GM12873 (cell line): ENCODE measurements at regions not wholly inside any gene's neighbourhood (a gene's known extent, or its start where the extent isn't known, plus 50 kb on each side); places are given as distances from the start of the nearest gene placed in this dataset.

ENCODE experiments used
- TF ChIP-seq, protein P1 (sequence below): IDR thresholded peaks from 2 replicates; pipeline ENCODE4 v1.5.1; 2012; ENCODE audit warnings: low read depth, mild to moderate bottlenecking, moderate library complexity, low read length, control low read depth; ENCODE audit not compliant: insufficient read depth; ENCODE audit errors: missing control alignments

- TF ChIP-seq, protein P1, sequence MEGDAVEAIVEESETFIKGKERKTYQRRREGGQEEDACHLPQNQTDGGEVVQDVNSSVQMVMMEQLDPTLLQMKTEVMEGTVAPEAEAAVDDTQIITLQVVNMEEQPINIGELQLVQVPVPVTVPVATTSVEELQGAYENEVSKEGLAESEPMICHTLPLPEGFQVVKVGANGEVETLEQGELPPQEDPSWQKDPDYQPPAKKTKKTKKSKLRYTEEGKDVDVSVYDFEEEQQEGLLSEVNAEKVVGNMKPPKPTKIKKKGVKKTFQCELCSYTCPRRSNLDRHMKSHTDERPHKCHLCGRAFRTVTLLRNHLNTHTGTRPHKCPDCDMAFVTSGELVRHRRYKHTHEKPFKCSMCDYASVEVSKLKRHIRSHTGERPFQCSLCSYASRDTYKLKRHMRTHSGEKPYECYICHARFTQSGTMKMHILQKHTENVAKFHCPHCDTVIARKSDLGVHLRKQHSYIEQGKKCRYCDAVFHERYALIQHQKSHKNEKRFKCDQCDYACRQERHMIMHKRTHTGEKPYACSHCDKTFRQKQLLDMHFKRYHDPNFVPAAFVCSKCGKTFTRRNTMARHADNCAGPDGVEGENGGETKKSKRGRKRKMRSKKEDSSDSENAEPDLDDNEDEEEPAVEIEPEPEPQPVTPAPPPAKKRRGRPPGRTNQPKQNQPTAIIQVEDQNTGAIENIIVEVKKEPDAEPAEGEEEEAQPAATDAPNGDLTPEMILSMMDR: no peak
These were observed 91.7 kb upstream of the MAP3K4 start for GRCh38 chr6:160899671-160900430.

DNA sequence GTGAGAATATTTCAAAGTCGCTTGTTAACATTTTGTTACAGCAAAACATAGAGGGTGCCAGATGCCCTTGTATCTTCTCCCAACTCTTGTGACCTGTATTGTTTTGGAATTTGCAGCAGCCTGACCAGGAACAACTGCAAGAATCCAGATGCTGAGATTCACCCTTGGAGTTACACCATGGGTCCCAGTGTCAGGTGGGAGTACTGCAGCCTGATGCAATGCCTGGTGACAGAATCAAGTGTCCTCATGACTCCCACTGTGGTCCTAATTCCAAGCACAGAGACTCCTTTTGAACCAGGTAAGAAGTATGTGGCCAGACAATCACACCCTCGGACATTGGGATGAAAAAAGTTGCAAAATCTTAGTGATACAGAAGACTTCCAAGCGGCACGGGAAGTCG is 79.6 kb upstream of the MAP3K4 start:
- TF ChIP-seq, protein P1: no peak

- TF ChIP-seq, protein P1: no peak
These were observed 79.2 kb upstream of the MAP3K4 start for GRCh38 chr6:160912411-160912810.

GRCh38 chr6:160917572-160917971 is 74.0 kb upstream of the MAP3K4 start:
- TF ChIP-seq, protein P1: no peak

- TF ChIP-seq, protein P1: no peak
These were observed 71.7 kb upstream of the MAP3K4 start for GRCh38 chr6:160919723-160920440.

GRCh38 chr6:160921095-160921494 is 70.5 kb upstream of the MAP3K4 start:
- TF ChIP-seq, protein P1: no peak

DNA sequence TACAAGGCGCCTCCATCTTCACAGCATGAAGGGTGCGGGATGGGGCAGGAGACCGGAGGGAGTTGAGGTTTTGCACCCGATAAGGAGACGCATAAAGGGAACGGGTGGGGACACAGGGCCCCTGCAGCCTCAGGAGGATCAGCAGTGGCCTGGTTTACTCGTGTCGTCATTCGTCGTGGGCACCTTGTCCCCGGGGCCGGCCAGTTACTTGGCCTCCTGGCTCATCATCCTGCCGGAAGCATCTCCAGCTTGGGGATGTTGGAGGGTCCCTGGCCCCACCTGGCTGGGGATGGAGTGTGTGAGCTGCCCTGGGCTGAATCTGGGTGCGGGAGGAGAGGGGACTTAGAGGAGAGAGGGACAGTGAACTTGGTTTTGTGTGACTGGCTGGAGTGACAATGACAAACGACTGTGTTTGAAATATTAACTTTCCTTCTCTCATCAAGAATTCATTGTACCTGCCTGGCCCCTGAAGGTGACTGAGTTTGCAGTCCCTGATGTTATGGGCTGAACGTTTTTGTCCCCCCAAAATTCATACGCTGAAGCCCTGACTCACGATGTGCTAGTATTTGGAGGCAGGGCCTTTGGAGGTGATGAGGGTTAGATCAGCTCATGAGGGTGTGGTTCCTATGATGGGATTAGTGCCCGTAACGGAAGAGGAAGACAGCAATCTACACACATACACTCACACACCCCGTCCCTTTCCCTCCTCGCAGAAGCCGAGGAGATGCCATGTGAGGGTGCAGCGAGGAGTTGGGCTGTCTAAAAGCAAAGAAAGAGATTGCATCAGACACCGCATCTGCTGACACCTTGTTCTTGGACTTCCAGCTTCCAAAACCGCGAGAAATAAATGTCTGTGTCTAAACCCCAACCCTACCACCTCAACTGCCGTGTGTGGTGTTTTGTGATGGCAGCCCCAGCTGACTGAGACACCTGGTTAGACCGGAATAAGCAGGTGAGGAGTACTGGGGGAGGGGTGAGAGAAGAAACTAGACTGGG is 65.0 kb upstream of the MAP3K4 start:
- TF ChIP-seq, protein P1: no peak
